ENCODE measurements at regions not wholly inside any gene's neighbourhood (a gene's known extent, or its start where the extent isn't known, plus 50 kb on each side); places are given as distances from the start of the nearest gene placed in this dataset.

DNA sequence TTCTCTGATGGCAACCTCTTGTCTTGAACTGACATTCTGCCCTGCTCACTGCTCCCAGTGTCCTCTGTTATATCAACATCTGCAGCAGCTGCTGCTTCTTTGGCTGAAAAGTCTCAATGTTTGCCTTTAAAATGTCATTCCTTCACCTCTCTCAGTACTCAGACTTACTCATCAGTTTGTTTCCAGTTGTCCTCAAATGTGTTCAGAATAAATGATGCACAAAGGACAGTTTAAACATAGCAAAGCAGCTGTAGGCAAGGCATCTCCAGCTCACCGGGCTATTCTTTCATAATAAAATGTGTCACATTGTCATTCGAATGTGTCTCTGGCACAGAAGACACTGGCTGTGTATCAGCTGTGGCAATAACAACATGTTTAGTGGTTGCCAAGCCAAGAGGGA, 590.9 kb upstream of the ZNF608 start:
- TF ChIP-seq, protein P1, sequence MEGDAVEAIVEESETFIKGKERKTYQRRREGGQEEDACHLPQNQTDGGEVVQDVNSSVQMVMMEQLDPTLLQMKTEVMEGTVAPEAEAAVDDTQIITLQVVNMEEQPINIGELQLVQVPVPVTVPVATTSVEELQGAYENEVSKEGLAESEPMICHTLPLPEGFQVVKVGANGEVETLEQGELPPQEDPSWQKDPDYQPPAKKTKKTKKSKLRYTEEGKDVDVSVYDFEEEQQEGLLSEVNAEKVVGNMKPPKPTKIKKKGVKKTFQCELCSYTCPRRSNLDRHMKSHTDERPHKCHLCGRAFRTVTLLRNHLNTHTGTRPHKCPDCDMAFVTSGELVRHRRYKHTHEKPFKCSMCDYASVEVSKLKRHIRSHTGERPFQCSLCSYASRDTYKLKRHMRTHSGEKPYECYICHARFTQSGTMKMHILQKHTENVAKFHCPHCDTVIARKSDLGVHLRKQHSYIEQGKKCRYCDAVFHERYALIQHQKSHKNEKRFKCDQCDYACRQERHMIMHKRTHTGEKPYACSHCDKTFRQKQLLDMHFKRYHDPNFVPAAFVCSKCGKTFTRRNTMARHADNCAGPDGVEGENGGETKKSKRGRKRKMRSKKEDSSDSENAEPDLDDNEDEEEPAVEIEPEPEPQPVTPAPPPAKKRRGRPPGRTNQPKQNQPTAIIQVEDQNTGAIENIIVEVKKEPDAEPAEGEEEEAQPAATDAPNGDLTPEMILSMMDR (conservative IDR thresholded peaks at IDR 0.05; ENCODE audit: low read depth, low read length) = no peak
- TF ChIP-seq EZH2 (IDR thresholded peaks at IDR 0.05; ENCODE audit: low read length, unreplicated experiment) (no peak), EZH2phosphoT487 (IDR thresholded peaks at IDR 0.05; ENCODE audit: borderline replicate concordance, low read length) (no peak)
